H1 (cell line): ENCODE measurements at regions not wholly inside any gene's neighbourhood (a gene's known extent, or its start where the extent isn't known, plus 50 kb on each side); places are given as distances from the start of the nearest gene placed in this dataset.

Experiments
- CBX8 ChIP-seq: fragments of 300-800, 300-1000 bp; sonication (generic); IDR thresholded peaks from 2 replicates; pipeline ENCODE4 v1.7.1; 2016; ENCODE audit warnings: low read depth, low read length, borderline replicate concordance
- CHD7 ChIP-seq: fragments of 300-600 bp; sonication (generic); IDR thresholded peaks from 2 replicates; pipeline ENCODE4 v1.7.1; 2012; ENCODE audit warnings: low read length, moderate library complexity, mild to moderate bottlenecking, inconsistent platforms; ENCODE audit not compliant: insufficient replicate concordance
- EZH2 ChIP-seq: fragments of 200-600 bp; sonication (generic); IDR thresholded peaks from 2 replicates; pipeline ENCODE4 v1.7.1; 2012; ENCODE audit warnings: low read depth, mild to moderate bottlenecking, moderate library complexity, low read length, inconsistent platforms; ENCODE audit not compliant: severe bottlenecking
- FOSL1 ChIP-seq: IDR thresholded peaks from 2 replicates; pipeline ENCODE4 v1.6.1; 2011; ENCODE audit warnings: mild to moderate bottlenecking, low read depth, low read length, moderate library complexity; ENCODE audit not compliant: insufficient read depth
- GTF2F1 ChIP-seq: IDR thresholded peaks from 2 replicates; pipeline ENCODE4 v1.6.1; 2012; ENCODE audit warnings: low read depth, low read length, improper control_type of control experiment, borderline replicate concordance
- HDAC2 ChIP-seq, 2 experiments: fragments of 300-600 bp in 1 of 2; sonication (generic) in 1 of 2; IDR thresholded peaks; 2 replicates each; pipeline ENCODE4 v1.6.1; 2011 to 2012; ENCODE audit warnings: low read depth in 2 of 2, low read length in 2 of 2, mild to moderate bottlenecking in 2 of 2, moderate library complexity in 2 of 2, borderline replicate concordance in 1 of 2, inconsistent platforms in 1 of 2
- POU5F1 ChIP-seq: IDR thresholded peaks from 2 replicates; pipeline ENCODE4 v1.6.1; 2011; ENCODE audit warnings: low read depth, mild to moderate bottlenecking, low read length, moderate library complexity
- SUZ12 ChIP-seq: fragments of 200-600 bp; sonication (generic); IDR thresholded peaks from 2 replicates; pipeline ENCODE4 v1.6.1; 2012; ENCODE audit warnings: mild to moderate bottlenecking, inconsistent platforms, low read length, moderate library complexity, mixed read lengths
- YY1 ChIP-seq: IDR thresholded peaks from 2 replicates; pipeline ENCODE4 v1.6.1; 2011; ENCODE audit warnings: low read depth, mild to moderate bottlenecking, low read length

DNA sequence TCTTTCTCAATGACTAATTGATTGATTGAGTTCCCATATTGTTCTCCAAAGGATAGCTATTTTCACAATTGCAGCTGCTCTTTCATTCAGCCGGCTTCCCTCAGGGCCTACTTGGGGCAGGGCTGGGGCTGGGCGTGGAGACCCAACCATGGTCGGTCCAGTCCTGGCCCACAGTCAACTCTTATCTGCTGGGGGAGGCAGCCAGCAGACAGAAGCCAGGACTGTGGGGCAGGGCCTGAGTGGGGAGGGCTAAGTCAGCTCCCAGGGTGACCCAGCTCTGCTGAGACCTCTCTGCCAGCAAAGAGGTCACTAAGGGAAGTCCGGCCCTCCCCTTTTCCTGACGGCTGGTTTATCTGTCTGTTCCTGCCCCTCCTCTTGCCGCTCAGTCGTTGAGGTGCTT is 735.2 kb downstream of the TBC1D22A start (continued):
- TF ChIP-seq CHD7 (no peak), FOSL1 (no peak), EZH2 (no peak), CBX8 (no peak), GTF2F1 (no peak), YY1 (no peak), HDAC2 (IDR thresholded peaks at IDR 0.05; ENCODE audit: borderline replicate concordance in 1 of 2, low read depth in 2 of 2, low read length in 2 of 2) (no peak), SUZ12 (no peak), POU5F1 (no peak)
- TF ChIP-seq, all 59 proteins: peak for 0
